Thoracic aorta (tissue), 2 donors: ENCODE measurements at regions not wholly inside any gene's neighbourhood (a gene's known extent, or its start where the extent isn't known, plus 50 kb on each side); places are given as distances from the start of the nearest gene placed in this dataset.

ENCODE experiments used
- ATAC-seq: fragments of 150-250 bp; one replicate; pipeline ENCODE4 v1.8.0; 2017; ENCODE audit warnings: low read depth; ENCODE audit not compliant: insufficient number of reproducible peaks, low FRiP score
- DNase-seq: peaks from one replicate; pipeline ENCODE4 v3.0.0-alpha.2; 2020; ENCODE audit warnings: low spot score
- H3K27ac ChIP-seq, 2 donors: fragments of 200-600 bp; sonication (generic); 1 replicate in 1 of 2; 2 replicates in 1 of 2; pipeline ENCODE4 v1.5.1; 2016; ENCODE audit warnings: mild to moderate bottlenecking in 2 of 2, moderate library complexity in 2 of 2
- H3K27me3 ChIP-seq: fragments of 200-600 bp; sonication (generic); replicated peaks from 2 replicates; pipeline ENCODE4 v1.6.0; 2016; ENCODE audit warnings: mild to moderate bottlenecking; ENCODE audit not compliant: insufficient read depth
- H3K36me3 ChIP-seq: fragments of 200-600 bp; sonication (generic); one replicate; pipeline ENCODE4 v1.5.1; 2016
- H3K4me1 ChIP-seq, 2 donors: fragments of 200-600 bp; sonication (generic); 1 replicate in 1 of 2; 2 replicates in 1 of 2; pipeline versions ENCODE4 v1.5.1 to v1.6.0; 2016; ENCODE audit warnings: low read depth in 2 of 2, mild to moderate bottlenecking in 1 of 2; ENCODE audit not compliant: control insufficient read depth in 1 of 2
- H3K4me3 ChIP-seq: fragments of 200-600 bp; sonication (generic); 2 replicates; pipeline ENCODE4 v1.5.1; 2016; ENCODE audit warnings: mild to moderate bottlenecking
- H3K9me3 ChIP-seq: fragments of 200-600 bp; sonication (generic); 2 replicates; pipeline ENCODE4 v1.5.1; 2016
- TF ChIP-seq, protein P1 (sequence below): fragments of 200-600 bp; sonication (generic); IDR thresholded peaks from one replicate; pipeline ENCODE4 v1.5.1; 2019; ENCODE audit warnings: antibody characterized with exemption

DNA sequence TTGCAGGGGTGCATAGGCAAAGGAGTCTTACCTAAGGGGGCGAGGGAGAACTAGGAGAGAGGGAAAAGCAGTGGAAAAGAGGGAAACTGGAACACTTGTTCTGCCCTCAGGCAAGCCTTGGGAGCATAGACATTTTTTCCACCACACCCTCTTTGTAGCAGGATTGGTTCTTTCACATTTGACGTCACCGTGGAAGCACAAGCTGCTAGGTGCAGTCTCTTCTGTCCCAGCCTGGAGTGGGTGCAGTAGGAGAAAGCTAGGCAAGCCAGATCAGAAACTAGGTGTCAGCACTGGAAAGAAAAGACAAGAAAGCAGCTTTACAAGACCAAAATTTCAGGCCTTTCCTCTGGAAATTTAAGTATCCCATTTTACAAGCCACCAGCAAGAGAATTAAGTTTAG is 440.4 kb downstream of the EFNA5 start:
- TF ChIP-seq, protein P1, sequence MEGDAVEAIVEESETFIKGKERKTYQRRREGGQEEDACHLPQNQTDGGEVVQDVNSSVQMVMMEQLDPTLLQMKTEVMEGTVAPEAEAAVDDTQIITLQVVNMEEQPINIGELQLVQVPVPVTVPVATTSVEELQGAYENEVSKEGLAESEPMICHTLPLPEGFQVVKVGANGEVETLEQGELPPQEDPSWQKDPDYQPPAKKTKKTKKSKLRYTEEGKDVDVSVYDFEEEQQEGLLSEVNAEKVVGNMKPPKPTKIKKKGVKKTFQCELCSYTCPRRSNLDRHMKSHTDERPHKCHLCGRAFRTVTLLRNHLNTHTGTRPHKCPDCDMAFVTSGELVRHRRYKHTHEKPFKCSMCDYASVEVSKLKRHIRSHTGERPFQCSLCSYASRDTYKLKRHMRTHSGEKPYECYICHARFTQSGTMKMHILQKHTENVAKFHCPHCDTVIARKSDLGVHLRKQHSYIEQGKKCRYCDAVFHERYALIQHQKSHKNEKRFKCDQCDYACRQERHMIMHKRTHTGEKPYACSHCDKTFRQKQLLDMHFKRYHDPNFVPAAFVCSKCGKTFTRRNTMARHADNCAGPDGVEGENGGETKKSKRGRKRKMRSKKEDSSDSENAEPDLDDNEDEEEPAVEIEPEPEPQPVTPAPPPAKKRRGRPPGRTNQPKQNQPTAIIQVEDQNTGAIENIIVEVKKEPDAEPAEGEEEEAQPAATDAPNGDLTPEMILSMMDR, result no peak
- Histone ChIP-seq H3K27me3 (no peaks in the 10 kb centered on the region), H3K4me1 (no peaks in the 10 kb centered on the region), H3K9me3 (no peaks in the 10 kb centered on the region), H3K27ac (no peak overlapping the region), H3K36me3 (no peaks in the 10 kb centered on the region), H3K4me3 (no peak overlapping the region)
- ATAC-seq (no peak), DNase-seq (no peak)

DNA sequence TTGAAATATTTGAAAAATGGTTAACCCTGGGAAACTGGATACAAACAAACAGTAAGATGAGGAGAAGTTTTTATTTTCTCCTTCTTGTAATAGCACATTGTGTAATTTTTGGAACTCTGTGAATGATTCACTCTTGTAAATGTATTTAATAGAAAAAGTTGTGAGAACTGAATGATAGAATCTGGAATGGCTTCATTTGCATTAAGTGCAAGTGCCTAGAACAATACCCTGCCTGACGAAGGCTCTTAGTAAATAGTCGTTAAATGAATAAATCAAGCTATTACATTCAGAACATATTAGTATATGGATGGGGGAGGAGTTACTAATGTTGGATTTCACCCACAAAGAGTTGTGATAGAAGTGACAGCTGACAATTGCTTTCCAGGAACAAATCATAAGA is 442.5 kb downstream of the EFNA5 start:
- no peaks in the 10 kb centered on the region for H3K36me3 ChIP-seq
- ATAC-seq (no peak), DNase-seq (no peak)
- TF ChIP-seq, protein P1, result no peak
- no peaks in the 10 kb centered on the region for H3K27me3 ChIP-seq
- peaks cover 0 to 5% of the 10 kb centered on the region in 2 donors for H3K4me1 ChIP-seq
- H3K4me3 ChIP-seq, result no peak overlapping the region
- H3K27ac ChIP-seq, result no peak overlapping the region
- no peaks in the 10 kb centered on the region for H3K9me3 ChIP-seq

DNA sequence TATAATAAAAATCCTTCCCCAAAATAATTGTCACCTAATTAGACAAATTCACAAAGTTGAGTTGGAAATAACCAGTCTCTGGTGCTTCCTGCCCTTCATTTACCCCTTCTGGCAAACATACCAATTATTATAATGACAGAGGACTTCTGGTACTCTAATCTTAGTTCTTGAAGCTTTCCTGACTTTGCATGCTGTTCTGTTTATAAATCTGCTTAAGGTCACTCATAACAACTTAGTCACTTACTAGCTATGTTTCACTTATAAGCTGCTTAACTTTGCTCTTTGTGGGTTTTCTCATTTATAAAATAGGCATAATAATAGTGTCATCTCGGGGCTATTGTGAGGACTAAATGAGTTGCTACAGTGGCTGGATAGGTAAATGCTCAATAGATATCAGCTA is 446.5 kb downstream of the EFNA5 start:
- TF ChIP-seq, protein P1, result no peak
- H3K4me1 ChIP-seq, result peaks cover 2 to 14% of the 10 kb centered on the region in 2 donors
- ATAC-seq (no peak), DNase-seq (no peak)
- H3K4me3 ChIP-seq, result no peak overlapping the region
- no peaks in the 10 kb centered on the region for H3K9me3 ChIP-seq
- H3K27me3 ChIP-seq, result no peaks in the 10 kb centered on the region
- no peaks in the 10 kb centered on the region for H3K36me3 ChIP-seq
- H3K27ac ChIP-seq, result no peak overlapping the region

DNA sequence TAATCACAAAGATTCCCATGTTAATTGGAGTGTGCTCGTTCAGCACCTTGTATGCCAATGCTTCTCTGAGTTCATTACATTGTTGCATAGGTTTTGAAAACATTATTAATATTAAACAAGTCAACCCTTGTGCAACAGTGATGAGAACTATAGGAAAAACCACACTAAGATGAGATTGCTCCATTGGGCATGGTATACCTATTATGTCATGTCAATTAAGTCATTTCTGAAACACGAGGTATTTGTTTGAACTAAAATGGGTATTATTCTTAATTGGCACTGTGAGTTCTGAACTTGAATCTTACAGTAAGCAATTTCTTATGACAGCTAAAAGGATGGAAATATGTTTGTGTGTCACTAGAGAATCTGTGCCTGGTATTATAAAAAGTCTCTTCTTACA is 447.7 kb downstream of the EFNA5 start:
- no peaks in the 10 kb centered on the region for H3K27me3 ChIP-seq
- H3K27ac ChIP-seq, result no peak overlapping the region
- TF ChIP-seq, protein P1, result no peak
- no peaks in the 10 kb centered on the region for H3K9me3 ChIP-seq
- no peaks in the 10 kb centered on the region for H3K36me3 ChIP-seq
- DNase-seq (no peak), ATAC-seq (no peak)
- H3K4me3 ChIP-seq, result no peak overlapping the region
- H3K4me1 ChIP-seq, result peaks cover 11 to 25% of the 10 kb centered on the region in 2 donors

DNA sequence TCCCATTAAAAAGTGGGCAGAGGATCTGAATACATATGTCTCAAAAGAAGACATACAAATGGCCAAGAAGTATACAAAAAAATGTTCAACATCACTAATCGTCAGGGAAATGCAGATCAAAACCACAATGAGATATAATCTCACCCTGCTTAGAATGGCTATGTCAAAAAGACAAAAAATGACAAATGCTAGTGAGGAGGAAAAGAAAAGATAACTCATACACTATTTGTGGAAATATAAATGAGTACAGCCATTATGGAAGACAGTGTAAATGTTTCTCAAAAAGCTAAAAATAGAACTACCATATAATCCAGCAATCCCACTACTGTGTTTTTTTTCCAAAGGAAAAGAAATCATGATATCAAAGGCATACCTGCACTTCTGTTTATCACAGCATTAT is 450.7 kb downstream of the EFNA5 start:
- Histone ChIP-seq H3K36me3 (no peaks in the 10 kb centered on the region), H3K4me1 (peaks cover 18 to 41% of the 10 kb centered on the region in 2 donors), H3K27me3 (no peaks in the 10 kb centered on the region), H3K27ac (no peak overlapping the region), H3K9me3 (no peaks in the 10 kb centered on the region), H3K4me3 (no peak overlapping the region)
- TF ChIP-seq, protein P1, result no peak
- ATAC-seq (no peak), DNase-seq (no peak)
